ENCODE measurements at regions not wholly inside any gene's neighbourhood (a gene's known extent, or its start where the extent isn't known, plus 50 kb on each side); places are given as distances from the start of the nearest gene placed in this dataset.

- TF ChIP-seq EZH2 (IDR thresholded peaks at IDR 0.05) (no peak), POLR2AphosphoS5 (IDR thresholded peaks at IDR 0.05; ENCODE audit: borderline replicate concordance, low read depth, low read length) (no peak)
Measured at GRCh38 chr2:176575237-176575744, 306.0 kb downstream of the MTX2 start.
